NCI-H2107 treated with DMSO at 0.1 percent for 48 hours (cell line): ENCODE measurements at regions not wholly inside any gene's neighbourhood (a gene's known extent, or its start where the extent isn't known, plus 50 kb on each side); places are given as distances from the start of the nearest gene placed in this dataset.

Source experiments
- DNase-seq: peaks from one replicate; lab custom pipeline; 2025; ENCODE audit not compliant: unreplicated experiment; lab: John Stamatoyannopoulos, UW

DNA sequence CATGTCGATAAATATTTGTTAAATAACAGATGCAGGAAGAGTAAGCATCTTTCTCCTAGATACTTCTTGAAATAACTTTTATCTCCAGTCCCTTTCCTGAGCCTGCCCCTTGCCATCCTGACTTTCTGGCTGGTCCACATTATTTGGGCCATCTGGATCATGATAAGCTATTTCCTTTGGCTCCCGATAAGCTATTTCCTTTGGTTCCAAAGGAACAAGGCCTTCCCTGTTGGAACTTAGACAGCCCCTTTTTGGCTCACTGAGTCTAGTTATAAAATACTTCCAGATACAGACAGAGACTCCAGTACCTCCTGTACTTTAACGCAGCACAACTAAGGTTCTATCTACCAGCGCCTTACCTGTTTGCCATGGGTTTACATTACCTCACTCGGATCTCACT, 205.3 kb upstream of the CCDC150 start:
- no peak for DNase-seq

DNA sequence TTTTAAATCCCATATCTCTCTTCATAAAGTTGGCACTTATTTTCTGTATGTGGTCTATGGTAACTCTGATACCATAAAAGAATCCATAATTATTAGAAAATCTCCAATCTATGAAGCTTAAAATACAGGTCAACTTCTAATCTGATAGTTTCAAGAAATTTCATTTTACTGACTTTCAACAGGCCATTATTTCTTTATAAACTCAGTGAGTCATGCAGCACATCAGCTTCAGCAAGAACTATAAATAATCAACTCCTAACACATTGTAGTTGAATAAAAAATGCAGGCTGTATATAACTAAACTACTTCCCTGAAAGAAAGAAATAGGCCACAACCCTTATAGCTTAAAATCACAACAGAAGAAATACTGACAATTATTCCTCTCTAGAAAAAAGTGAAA, 204.3 kb upstream of the CCDC150 start:
- no peak for DNase-seq

- DNase-seq: no peak
These were observed 201.9 kb upstream of the CCDC150 start for GRCh38 chr2:196437626-196438025.

DNA sequence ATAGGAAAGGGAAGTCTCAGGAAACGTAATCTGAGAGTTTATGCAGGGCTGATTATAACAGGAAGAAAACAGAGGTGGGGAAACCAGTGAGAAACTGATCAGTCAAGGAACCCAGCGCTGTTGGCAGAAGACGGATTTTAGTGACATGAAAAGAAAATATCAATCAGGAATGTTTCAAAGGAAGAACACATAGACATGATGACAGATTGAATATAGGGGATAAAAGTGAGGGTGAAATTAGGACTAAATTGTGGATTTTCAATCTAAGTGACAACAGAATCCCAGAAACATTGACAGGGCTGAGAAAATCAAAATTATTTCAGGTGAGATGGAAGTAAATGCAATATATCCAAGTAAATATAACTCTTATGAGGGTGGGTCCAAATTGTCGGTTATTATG, 199.8 kb upstream of the CCDC150 start:
- no peak for DNase-seq

DNA sequence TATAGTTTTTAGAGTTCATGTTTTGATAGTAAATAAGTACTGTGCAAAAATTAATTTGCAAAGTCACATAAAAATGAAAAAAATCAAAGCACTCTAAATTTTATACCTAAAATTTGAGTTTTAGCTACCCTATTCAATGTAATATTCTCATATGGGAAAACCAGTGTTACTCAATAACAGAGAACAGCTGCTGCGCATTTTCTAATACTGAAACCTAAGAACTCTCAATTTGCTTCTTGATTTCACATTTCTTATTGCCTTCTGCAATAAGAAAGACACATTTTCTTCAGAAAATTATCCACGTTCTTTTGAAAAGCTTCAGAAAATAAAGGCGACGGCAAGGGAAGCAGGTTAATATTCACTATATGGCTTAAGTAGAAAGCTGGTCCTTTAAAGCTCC, 199.1 kb upstream of the CCDC150 start:
- DNase-seq: no peak

DNA sequence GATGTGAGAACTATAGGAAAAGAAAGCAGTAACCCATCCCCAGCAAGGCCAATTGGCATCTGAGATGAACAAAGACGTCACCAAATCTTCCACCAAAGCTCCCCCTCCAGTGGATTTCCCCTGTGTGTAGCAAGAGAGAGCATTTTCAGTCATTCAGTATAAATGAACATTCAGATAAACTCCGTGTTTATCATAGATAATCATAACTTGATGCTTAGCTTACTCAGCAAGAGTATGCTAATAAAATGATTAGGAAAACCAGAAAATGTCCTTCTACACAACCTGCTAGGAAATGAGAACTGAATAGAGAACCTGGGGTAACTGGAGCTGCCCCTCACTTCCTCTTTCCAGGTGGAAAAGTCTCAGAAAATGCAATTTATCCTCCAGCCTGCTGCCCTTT, 198.0 kb upstream of the CCDC150 start:
- no peak for DNase-seq

DNA sequence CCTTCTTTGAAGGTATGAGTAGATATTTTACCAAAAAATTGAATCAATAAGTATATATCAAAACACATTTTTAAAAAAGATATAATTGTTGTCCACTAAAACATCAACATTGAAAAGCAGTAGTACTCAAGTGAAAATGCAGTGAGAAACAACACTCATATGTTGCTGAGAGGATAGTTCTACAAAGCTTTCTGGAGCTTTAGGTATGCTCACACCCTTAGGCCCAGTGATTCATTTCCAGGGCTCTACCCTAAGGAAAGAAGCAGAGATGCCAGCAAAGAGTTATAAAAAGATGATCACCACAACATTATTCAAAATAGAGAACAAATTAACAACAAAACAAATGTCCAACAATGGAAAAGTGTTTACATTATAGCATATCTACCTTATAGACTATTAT, 197.3 kb upstream of the CCDC150 start:
- DNase-seq: no peak

GRCh38 chr2:196444442-196444841, 195.1 kb upstream of the CCDC150 start:
- DNase-seq: no peak

- DNase-seq: no peak
These were observed 193.5 kb upstream of the CCDC150 start for GRCh38 chr2:196445991-196446390.

- DNase-seq: no peak
These were observed 191.0 kb upstream of the CCDC150 start for GRCh38 chr2:196448407-196449079.

- DNase-seq: no peak
These were observed 190.4 kb upstream of the CCDC150 start for GRCh38 chr2:196449083-196449482.

GRCh38 chr2:196452758-196453157, 186.8 kb upstream of the CCDC150 start:
- no peak for DNase-seq

DNA sequence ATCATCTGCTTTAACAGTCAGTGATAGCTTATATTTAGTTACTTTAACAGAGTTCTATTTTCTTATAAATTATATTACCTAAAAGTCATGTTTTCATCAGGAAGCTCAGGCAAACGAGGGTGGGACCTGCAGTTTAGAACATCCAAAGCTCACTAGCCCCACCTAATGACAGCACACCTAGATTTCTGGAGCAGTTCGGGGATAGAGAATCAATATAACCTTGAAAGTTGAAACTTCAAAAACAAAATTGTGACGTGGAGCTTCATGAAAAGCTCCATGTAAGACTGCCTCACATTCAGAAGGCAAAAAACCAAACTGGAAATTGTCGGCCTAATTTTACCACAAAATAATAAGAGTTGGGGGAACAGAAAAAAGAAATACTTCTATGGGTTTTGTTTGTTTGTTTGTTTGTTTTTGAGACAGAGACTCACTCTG, 185.9 kb upstream of the CCDC150 start:
- DNase-seq: no peak

- DNase-seq: no peak
These were observed 185.0 kb upstream of the CCDC150 start for GRCh38 chr2:196454492-196454891.

DNA sequence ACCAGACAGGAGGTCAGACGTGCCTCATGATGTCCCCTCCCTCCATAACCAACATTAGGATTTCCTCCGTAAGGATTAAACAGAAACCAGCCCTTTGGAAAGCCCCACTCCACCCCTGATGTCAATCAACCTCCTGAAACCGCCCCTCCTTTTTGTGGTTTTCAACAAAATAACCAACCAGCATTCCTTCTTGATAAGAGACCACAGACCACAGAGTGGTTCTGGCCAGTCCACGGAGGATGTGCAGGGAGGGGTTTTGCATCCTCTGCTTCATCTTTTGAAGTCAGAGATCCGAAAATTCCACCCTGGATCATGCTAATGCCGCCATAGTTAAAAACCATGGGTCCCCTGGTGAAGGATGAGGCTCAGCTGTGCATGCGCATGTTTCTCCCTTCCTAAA, 180.0 kb upstream of the CCDC150 start:
- DNase-seq: no peak

GRCh38 chr2:196463706-196464105, 175.8 kb upstream of the CCDC150 start:
- no peak for DNase-seq

DNA sequence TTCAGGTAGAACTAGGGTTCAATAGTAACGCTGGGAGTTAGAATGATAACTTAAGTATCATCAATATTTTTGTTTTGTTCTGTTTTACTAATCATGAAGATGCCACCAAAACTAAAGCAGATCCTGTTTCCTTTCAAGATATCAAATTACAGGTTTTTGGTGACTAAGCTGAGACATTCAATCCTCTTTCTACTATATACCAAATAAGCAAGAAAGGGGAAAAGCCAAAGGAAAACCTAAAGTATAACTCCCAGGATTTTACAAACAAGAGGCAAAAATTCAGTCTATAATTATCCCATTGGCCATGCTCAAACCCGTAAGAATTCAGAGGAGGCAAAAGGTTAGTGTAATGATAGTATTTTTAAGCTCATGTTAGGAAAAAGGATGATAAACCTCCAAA, 175.2 kb upstream of the CCDC150 start:
- DNase-seq: no peak

DNA sequence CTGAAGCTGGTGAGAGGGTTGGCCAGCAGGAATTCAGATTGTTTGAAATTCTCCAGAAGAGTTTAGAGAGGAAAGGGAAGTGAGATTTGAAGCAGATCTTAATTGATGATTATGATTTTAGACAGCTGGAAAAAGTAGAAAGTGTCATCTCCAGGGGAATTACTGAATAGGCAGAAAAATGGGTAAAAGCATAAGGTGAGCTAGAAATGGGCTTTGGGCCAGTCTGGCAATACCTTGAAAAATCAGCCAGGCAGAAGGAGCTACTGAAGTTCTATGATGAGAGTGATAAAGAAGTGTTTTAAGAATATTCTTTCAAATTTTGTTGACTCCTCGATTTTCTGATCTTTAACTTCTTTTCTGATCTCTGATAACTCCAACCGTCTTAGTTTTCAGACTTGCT, 172.9 kb upstream of the CCDC150 start:
- no peak for DNase-seq

- DNase-seq: no peak
These were observed 171.1 kb upstream of the CCDC150 start for GRCh38 chr2:196468394-196468793.

DNA sequence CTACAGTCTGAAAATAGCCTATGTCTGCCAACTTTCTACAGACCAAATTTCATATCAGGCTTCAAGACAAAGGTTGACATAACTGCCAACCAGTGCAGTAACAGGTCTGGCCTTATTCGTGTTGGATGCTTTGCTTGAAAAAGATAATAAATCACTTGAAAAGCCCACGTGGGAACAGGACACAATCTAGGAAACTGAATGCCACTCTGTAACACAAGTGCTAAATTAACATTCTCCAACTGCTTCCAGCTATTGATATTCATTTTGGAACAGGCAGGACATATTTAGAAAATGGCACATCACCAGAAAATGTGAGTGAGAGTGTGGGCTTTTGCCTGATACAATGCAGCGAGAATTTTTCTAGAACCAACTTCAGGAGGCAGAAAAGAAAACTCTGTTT, 165.9 kb upstream of the CCDC150 start:
- DNase-seq: no peak

DNA sequence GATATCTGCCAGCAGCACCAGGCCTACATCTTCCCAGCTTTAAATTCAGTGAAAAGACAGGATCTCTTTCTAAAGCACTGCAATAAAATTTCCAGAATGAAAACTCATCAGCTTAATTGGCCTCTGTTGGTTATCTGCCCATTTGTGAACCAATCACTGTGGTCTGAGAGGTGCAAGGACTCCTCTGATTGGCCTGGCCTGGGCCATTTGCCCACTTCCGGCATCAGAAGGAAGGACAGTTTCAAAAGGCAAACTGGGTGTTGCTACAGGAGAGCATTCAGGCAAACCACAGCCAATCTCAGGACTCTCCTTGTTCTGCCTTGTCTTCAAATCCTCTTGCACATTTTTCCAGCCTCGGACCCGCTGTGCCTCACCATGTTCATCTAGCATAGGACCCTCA, 163.9 kb upstream of the CCDC150 start:
- no peak for DNase-seq

- DNase-seq: no peak
These were observed 160.9 kb upstream of the CCDC150 start for GRCh38 chr2:196478588-196478987.

- DNase-seq: no peak
These were observed 160.2 kb upstream of the CCDC150 start for GRCh38 chr2:196479350-196479749.
